ENCODE measurements at regions not wholly inside any gene's neighbourhood (a gene's known extent, or its start where the extent isn't known, plus 50 kb on each side); places are given as distances from the start of the nearest gene placed in this dataset.

DNA sequence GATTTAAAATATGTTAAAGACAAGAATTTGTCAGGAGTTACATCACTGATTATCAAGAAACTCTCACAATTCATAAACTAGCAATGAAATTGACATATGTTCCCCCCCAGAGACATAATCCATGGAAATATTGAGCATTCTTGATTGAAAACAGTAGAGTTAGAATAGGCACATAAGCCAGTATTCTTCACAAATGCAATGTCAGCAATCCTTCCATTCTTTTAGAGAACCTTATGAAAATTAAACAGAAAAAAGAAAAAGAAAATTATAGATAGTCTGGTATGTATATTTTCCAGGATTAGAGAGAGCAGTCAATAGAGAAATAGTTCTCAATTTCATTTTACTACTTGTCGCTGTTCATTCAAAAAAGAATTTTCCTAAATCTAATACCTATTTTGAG is 458.4 kb downstream of the EFNB2 start:
- no peaks in the 10 kb centered on the region for H3K27me3 ChIP-seq
- no peak overlapping the region for H3K4me3 ChIP-seq
- no peaks in the 10 kb centered on the region for H3K4me1 ChIP-seq (ENCODE audit: low read depth)
- H3K36me3 ChIP-seq, result no peaks in the 10 kb centered on the region
- TF ChIP-seq, protein P1, sequence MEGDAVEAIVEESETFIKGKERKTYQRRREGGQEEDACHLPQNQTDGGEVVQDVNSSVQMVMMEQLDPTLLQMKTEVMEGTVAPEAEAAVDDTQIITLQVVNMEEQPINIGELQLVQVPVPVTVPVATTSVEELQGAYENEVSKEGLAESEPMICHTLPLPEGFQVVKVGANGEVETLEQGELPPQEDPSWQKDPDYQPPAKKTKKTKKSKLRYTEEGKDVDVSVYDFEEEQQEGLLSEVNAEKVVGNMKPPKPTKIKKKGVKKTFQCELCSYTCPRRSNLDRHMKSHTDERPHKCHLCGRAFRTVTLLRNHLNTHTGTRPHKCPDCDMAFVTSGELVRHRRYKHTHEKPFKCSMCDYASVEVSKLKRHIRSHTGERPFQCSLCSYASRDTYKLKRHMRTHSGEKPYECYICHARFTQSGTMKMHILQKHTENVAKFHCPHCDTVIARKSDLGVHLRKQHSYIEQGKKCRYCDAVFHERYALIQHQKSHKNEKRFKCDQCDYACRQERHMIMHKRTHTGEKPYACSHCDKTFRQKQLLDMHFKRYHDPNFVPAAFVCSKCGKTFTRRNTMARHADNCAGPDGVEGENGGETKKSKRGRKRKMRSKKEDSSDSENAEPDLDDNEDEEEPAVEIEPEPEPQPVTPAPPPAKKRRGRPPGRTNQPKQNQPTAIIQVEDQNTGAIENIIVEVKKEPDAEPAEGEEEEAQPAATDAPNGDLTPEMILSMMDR (IDR thresholded peaks at IDR 0.05; ENCODE audit: low read depth, low read length), result no peak
- DNase-seq (ENCODE audit: low read depth in 1 of 2, low spot score in 1 of 2), result no peak
- H3K9me3 ChIP-seq (ENCODE audit: low read depth), result no peaks in the 10 kb centered on the region
- no peak overlapping the region for H3K27ac ChIP-seq

- Histone ChIP-seq H3K27ac (no peak overlapping the region), H3K9me3 (ENCODE audit: low read depth) (no peaks in the 10 kb centered on the region), H3K4me3 (no peak overlapping the region), H3K27me3 (no peaks in the 10 kb centered on the region), H3K36me3 (no peaks in the 10 kb centered on the region), H3K4me1 (ENCODE audit: low read depth) (no peaks in the 10 kb centered on the region)
- TF ChIP-seq, protein P1 (IDR thresholded peaks at IDR 0.05; ENCODE audit: low read depth, low read length), result no peak
- DNase-seq (ENCODE audit: low read depth in 1 of 2, low spot score in 1 of 2), result peak in 1 of 2 donors; percentile 1
Observed at GRCh38 chr13:106072014-106072413, 463.4 kb downstream of the EFNB2 start.

DNA sequence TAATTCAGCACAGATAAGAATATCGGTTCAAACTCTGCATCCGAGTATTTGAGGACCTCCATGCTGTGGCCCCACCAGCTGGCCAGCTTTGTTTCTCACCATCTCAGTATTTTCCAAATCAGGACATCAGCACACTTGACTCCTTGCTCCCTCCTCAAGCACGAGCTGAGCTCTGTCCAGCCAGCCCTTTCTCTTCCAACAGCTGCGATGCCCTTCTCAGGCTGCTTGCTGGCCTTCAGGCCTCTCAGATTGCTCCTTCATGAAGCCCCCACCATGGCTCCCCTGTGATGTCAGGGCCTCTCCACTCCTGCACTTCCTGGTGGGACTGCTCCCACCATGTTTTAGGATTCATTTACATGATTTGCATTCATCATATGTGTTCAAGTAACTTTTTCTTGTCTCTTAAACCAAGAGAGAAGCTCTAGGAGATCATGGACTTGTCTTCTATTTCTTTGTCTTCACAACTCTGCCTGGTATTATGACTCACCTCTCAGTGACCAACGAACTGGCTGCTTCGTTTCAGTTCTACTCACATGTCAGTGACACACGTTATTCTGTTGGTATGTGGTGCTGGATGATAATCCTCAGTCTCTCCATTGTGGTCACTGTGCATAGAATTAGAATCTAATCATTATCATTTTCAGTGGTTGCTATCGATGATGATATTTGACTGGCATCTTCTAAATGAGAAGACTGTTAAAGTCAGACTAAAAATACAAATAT is 471.7 kb downstream of the EFNB2 start:
- Histone ChIP-seq H3K9me3 (ENCODE audit: low read depth) (no peaks in the 10 kb centered on the region), H3K27me3 (no peaks in the 10 kb centered on the region), H3K4me1 (ENCODE audit: low read depth) (no peaks in the 10 kb centered on the region), H3K27ac (no peak overlapping the region), H3K36me3 (no peaks in the 10 kb centered on the region), H3K4me3 (no peak overlapping the region)
- peak in 1 of 2 donors; percentile 43 for DNase-seq (ENCODE audit: low read depth in 1 of 2, low spot score in 1 of 2)
- TF ChIP-seq, protein P1 (IDR thresholded peaks at IDR 0.05; ENCODE audit: low read depth, low read length), result no peak

- no peak for DNase-seq (ENCODE audit: low read depth in 1 of 2, low spot score in 1 of 2)
- Histone ChIP-seq H3K4me1 (ENCODE audit: low read depth) (no peaks in the 10 kb centered on the region), H3K9me3 (ENCODE audit: low read depth) (no peaks in the 10 kb centered on the region), H3K27me3 (no peaks in the 10 kb centered on the region), H3K4me3 (no peak overlapping the region), H3K36me3 (no peaks in the 10 kb centered on the region), H3K27ac (no peak overlapping the region)
- TF ChIP-seq, protein P1 (IDR thresholded peaks at IDR 0.05; ENCODE audit: low read depth, low read length), result no peak
Observed at GRCh38 chr13:106061781-106062180, 473.7 kb downstream of the EFNB2 start.

GRCh38 chr13:106056851-106057250 is 478.6 kb downstream of the EFNB2 start:
- Histone ChIP-seq H3K27ac (no peak overlapping the region), H3K36me3 (no peaks in the 10 kb centered on the region), H3K9me3 (ENCODE audit: low read depth) (no peaks in the 10 kb centered on the region), H3K27me3 (no peaks in the 10 kb centered on the region), H3K4me3 (no peak overlapping the region), H3K4me1 (ENCODE audit: low read depth) (no peaks in the 10 kb centered on the region)
- DNase-seq (ENCODE audit: low read depth in 1 of 2, low spot score in 1 of 2), result no peak
- TF ChIP-seq, protein P1 (IDR thresholded peaks at IDR 0.05; ENCODE audit: low read depth, low read length), result no peak

All from cardiac muscle cell (in vitro differentiated cells and primary cell).